ENCODE measurements at regions not wholly inside any gene's neighbourhood (a gene's known extent, or its start where the extent isn't known, plus 50 kb on each side); places are given as distances from the start of the nearest gene placed in this dataset.

DNA sequence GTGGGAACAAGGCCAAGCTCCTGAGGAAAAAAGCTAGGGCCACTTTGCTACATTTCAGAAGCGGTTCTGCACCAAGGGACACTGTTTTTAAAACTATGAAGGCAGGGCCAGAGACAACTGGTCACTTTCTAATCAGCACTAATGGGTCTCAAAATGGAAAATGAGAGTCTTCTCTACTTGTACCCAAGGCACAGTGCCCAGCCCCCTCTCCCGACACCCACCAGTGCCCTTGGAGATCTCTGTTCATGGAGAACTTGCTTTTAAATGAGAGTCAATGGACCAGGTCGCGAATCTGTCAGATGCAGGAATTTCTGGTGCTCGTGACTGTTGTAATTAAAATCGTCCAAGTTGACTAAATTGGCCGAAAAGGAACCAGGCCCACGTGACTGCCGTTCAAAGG is 591.6 kb downstream of the BCOR start:
- DNase-seq (ENCODE audit: low spot score): no peak
- TF ChIP-seq, protein P1, sequence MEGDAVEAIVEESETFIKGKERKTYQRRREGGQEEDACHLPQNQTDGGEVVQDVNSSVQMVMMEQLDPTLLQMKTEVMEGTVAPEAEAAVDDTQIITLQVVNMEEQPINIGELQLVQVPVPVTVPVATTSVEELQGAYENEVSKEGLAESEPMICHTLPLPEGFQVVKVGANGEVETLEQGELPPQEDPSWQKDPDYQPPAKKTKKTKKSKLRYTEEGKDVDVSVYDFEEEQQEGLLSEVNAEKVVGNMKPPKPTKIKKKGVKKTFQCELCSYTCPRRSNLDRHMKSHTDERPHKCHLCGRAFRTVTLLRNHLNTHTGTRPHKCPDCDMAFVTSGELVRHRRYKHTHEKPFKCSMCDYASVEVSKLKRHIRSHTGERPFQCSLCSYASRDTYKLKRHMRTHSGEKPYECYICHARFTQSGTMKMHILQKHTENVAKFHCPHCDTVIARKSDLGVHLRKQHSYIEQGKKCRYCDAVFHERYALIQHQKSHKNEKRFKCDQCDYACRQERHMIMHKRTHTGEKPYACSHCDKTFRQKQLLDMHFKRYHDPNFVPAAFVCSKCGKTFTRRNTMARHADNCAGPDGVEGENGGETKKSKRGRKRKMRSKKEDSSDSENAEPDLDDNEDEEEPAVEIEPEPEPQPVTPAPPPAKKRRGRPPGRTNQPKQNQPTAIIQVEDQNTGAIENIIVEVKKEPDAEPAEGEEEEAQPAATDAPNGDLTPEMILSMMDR (IDR thresholded peaks at IDR 0.05; ENCODE audit: extremely low read depth, missing control alignments): no peak

DNA sequence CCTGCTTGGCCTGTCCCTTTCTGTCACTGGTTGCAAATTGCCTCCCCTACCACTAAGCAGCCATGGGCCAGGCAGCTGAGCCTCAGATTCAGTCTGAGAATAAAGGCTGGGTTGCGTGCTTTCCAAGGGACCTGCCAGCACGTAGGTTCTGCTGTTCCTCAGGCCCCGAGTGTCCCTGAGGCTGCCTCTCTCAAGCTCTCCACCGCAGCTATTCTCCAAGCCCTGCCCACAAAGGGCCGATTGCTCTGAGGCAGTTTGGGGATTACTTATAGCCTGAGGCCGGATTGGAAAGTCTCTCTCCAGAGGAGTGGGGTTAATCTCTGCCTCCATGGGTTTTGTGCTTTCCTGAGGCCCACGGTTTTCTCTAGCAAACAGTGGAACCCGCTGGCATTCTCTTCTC is 590.7 kb downstream of the BCOR start:
- TF ChIP-seq, protein P1 (IDR thresholded peaks at IDR 0.05; ENCODE audit: extremely low read depth, missing control alignments): no peak
- no peak for DNase-seq (ENCODE audit: low spot score)

DNA sequence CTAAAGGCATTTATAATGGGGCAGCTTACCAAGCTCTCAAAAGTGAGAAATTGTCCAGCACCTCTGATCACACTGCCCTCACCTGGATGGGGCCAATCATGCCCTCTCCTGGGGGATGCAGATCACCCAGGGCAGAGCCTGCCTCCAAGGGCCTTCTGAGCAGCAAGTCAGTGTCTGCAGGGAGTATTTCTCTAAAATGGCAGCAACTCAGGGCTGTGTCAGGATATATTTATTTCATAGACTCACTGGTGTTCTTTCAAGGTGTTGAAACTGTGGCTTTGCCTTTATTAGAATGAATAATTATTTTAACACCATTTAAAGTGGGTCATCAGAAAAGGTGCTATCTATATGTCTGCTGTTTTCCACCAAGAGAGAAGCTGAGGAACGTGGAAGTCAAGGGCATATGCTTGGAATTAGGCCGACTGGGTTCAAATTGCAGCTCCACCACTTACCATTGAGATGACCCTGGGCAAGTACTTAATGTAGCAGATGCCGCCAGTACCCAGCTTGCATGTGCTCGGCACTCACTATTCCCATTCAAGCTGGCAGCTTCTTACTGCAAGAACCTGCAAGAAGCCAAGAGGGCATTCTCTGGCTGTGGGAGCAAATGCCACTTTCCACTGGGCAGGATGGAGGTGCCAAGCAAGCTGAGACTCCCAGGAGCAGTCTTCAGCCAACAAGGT is 590.0 kb downstream of the BCOR start:
- TF ChIP-seq, protein P1 (IDR thresholded peaks at IDR 0.05; ENCODE audit: extremely low read depth, missing control alignments): no peak

DNA sequence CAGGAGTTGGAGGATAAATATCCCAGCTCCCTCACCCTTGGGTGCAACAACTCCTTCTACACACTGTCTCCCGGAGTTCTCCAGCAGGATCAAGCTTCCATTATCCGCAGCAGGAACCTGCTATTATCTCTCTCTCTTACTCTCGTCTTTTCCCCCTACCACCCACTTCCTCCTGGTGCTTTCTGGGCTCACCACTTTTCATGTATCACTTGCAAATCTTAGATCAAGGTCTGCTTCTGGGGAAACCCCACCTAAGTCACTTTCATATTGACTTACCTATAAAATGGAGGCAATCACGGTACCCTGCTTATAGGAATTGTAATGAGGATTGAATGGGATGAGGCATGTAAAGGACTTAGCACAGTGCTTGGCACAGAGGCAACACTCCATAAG is 589.5 kb downstream of the BCOR start:
- TF ChIP-seq, protein P1 (IDR thresholded peaks at IDR 0.05; ENCODE audit: extremely low read depth, missing control alignments): no peak

More for the DNA sequence above, 590.0 kb downstream of the BCOR start:
- DNase-seq (ENCODE audit: low spot score): no peak

DNA sequence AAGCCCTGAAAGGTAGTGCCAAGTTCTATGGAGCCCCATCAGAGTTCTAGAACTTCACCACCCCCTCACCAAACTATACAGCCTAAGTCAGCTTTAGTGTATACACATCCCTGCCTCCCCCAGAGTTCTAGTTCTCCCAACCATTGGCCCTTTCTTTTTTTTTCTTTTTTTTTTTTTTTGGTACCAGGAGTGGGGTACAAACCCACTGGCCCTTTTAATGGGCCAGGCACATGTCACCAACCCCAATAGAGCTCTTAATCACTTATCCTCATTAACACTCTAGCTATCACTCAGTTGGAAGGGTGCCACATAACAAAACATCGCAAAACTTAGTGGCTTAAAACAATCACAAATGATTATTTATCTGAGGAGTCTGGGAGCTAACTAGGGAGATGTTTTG is 588.6 kb downstream of the BCOR start:
- DNase-seq (ENCODE audit: low spot score): no peak
- TF ChIP-seq, protein P1 (IDR thresholded peaks at IDR 0.05; ENCODE audit: extremely low read depth, missing control alignments): no peak

More for the DNA sequence above, 589.5 kb downstream of the BCOR start:
- no peak for DNase-seq (ENCODE audit: low spot score)

DNA sequence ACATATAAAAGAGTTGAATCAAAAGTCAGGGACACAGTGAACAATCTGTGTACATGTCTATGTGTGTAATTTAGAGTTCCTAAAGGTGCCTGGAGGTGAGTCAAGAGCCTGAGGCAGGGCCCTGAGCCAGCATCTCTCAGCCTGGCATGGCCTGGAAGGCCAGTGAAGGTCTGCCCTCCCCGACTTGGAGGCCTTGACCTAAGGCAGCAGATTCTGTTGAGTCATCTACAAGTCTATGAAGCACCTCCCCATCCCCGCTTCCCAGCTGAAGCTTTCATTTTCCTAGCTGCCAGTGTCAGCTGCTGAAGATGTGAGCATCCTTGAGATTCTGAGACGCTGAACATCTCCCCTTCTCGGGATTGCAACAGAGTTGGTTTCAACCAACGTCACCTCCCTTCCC is 583.9 kb downstream of the BCOR start:
- TF ChIP-seq, protein P1 (IDR thresholded peaks at IDR 0.05; ENCODE audit: extremely low read depth, missing control alignments): no peak
- no peak for DNase-seq (ENCODE audit: low spot score)

DNA sequence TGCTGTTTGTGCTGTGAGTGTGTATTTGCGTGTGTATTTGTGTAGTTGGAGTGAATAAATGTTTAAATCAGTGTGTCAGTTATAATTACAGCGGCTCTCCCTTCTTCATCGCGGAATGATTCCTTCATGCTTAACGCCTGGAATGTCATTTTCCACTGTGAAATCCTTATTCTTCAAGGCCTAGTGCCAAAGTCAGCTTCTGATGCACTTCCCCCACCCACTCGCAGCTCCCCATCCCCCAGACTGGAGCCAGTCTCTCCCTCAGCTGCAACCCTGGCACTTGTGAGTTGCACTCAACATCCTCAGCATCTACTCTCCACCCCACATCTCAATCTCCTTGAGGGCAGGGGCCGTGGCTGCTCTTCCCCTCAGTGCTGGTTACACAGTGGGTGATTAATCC is 583.0 kb downstream of the BCOR start:
- TF ChIP-seq, protein P1 (IDR thresholded peaks at IDR 0.05; ENCODE audit: extremely low read depth, missing control alignments): no peak
- no peak for DNase-seq (ENCODE audit: low spot score)
